ENCODE measurements at regions not wholly inside any gene's neighbourhood (a gene's known extent, or its start where the extent isn't known, plus 50 kb on each side); places are given as distances from the start of the nearest gene placed in this dataset.
"Not testable (repeated sequence)": the region's sequence is repeated elsewhere in the genome, so short reads cannot be mapped to it uniquely, and the experiment has no call there.

DNA sequence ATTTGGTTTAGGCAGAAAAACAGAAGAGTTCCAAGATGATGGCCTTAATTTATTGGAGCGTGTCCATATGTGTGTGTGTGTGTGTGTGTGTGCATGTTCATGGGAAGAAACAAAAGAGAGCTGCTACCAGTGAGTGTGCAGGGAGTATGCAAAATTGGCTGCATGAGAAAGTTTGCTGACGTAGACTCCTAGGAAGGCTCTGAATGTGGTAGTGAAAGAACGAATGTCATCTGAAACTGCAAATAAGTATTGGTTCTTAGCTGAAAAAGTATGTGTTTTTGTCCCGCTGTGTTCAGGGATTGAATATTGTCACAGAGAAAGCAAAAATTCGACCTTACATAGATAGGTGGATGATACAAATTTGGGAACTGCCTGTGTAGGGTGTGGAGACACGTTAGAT, 542.6 kb upstream of the COX7C start:
- DNase-seq, result no peak

GRCh38 chr5:86095092-86095491, 522.6 kb upstream of the COX7C start:
- no peak for DNase-seq

GRCh38 chr5:86101966-86102365, 515.8 kb upstream of the COX7C start:
- DNase-seq, result no peak

- no peak for DNase-seq
These were observed 508.9 kb upstream of the COX7C start for GRCh38 chr5:86108825-86109224.

- no peak for DNase-seq
These were observed 505.5 kb upstream of the COX7C start for GRCh38 chr5:86112249-86112648.

GRCh38 chr5:86115164-86115563, 502.6 kb upstream of the COX7C start:
- no peak for DNase-seq

- DNase-seq, result no peak
These were observed 499.2 kb upstream of the COX7C start for GRCh38 chr5:86118542-86118941.

DNA sequence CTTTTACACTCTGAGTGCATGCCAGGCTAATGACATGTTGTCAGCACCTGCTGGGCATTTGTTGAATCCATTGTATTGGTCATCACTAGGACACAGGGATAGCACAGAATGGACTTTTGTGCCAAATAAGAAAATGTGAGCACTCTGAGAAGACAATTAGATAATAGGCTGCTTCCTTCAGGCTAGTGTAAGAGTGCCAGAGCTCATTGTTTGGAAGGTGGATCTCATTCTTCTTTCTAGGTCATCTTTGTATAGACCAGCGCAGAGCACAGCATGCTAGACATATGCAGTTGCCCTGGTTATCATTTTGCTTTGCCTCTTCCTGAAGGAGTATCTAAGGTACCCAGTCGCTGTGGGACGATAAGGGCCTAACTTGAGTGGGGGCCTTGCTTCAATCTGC, 493.4 kb upstream of the COX7C start:
- no peak for DNase-seq

DNA sequence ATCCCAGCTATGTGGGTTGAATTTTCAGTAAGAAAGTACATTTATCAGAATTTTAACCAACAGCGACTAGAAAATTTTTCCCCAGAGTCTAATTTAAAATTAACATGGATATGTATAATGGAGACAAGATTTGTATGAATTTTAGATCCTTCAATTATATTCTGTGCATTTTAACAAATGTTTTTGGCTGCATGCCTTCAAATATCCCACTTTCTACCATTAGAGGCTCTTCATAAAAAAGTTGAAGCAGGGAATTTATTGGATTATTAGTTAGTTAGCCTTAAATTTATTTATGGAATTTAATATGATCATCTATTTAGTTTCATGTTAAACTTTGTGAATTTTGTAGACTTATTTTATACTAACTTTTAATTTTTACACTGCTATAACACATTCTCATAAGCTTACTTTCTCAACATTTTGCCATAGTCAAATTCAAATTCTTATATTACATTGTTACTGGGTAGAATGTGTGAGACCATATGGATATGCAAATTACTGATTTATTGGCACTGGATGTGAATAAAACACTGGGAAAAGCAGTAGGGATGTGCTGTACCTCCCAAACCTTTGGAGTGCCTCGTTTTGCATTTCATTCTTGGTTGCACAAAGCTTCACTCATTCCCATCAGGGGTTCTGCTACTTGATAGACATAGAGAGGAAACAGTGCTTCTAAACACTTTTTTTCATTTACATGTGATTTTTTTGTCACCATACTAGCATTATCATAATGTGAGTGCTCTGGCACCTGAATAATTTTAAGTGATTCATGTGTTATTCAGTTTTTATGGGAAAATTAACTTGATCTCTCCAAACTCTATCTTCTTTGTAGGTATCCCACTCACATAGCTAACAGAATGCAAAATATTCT, 491.8 kb upstream of the COX7C start:
- DNase-seq, result no peak

- DNase-seq, result no peak
These were observed 490.0 kb upstream of the COX7C start for GRCh38 chr5:86127696-86128095.

- DNase-seq, result no peak
These were observed 488.7 kb upstream of the COX7C start for GRCh38 chr5:86129009-86129408.

DNA sequence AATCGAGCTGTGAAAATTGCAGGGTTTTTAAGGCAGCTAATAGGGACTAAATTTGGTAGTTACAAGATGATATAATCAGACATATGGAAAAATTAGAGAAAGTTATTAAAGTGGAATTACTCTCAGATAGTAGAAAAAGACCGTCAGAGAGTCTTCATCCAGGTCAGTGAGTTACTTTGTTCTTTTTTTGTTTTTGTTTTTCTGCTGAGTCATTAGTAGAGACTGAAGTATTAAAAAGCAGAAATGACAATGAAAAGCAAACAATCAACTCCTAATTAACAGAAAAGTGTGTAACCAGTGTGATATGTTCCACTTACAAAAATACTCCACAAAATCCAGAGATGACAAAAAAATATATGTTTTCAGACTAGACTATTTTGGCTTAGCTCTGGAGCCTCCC, 480.4 kb upstream of the COX7C start:
- no peak for DNase-seq

DNA sequence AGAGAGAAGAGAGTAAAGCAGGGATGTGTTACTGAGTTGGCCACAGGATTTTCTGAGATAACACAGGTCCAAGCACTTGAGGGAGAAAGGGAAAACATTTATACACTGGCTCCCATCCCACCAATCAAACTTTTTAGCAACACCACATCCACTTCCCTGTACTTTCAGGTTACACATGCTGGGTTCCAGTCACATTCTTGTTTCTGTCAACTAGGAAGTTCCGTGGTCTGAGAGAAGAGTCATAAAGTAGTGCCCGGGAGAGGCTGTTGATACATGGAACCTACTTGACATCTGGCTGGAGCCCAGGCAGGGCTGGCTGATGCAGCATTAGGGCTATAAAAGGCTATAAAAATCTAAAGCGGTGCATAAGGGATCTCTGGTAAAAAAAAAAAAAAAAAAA, 473.9 kb upstream of the COX7C start:
- DNase-seq, result no peak

DNA sequence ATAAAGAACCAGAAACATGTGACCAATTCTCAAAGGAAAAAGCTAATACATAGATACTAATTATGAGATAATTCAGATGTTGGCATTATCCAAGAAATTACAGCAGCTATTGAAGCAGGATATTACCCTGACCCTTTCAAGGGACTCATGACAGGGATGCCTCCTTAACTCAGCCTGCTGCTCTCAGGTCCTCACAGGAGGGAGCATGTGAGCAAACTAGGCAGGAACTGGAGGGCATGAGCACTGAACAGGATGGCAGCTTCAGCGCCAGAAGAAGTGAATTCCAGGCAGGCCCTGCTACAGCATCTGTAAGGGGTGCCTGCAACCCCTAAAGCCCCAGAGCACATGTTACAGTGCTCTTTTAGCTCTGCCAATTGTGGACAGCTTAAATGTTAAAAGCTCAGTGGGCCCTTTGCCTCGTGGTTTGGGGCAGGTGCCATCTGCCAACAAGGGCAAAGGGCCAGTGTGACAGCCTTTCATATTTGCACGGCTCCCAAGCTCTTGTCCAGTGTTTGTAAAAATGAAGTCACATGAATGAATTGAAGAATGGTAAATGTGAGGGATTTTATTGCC, 464.7 kb upstream of the COX7C start:
- no peak for DNase-seq

DNA sequence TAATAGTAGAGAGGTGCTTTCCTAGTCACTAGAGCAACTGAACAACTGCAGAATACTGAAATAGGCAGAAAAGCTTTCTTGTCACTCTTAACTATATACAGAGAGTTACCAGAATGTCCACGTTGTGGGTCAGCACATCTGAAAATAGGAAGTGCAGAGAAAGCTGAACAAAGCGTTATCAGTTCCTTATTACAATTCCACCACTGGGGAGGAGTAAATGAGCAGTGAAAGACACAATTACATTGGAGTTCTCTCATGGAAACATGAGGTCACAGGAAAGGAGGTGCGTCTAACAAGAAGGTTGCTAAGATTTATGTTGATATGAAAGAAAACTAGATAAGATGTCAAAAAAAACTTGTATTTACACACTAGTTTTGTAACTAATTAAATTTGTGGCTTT, 461.9 kb upstream of the COX7C start:
- no peak for DNase-seq

DNA sequence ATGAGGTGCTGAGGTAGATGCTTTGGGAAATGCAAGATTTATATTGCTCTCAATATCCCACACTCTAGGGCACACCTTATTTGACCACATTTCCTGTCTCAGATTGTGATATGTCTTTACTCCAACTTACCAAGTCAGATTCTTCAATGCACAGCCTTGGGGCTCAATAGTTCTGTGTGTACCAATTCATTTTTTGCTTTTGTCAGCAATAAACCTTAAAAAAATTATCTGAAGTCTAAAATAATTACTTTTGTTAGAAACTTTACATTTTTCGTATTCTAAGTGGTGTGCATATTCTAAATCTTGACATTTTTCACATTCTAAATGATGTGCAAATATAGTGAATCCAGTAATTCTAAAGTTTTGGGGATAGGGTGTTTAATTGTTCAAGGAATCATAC, 447.5 kb upstream of the COX7C start:
- no peak for DNase-seq

DNA sequence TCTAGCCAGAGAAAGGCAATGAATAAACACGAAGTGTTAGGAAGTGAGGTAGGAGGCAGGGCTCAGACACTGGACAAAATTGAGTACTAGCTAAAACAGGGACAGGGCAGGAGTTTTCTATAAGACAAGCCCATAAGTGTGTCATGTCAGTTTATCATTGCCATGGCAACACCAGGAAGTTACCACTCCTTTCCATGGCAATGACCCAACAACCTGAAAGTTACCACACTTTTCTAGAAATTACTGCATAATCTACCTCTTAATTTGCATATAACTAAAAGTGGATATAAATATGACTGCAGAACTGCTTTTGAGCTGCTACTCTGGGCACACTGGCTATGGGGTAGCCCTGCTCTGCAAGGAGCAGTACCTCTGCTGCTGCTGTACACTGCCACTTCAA, 442.5 kb upstream of the COX7C start:
- no peak for DNase-seq

DNA sequence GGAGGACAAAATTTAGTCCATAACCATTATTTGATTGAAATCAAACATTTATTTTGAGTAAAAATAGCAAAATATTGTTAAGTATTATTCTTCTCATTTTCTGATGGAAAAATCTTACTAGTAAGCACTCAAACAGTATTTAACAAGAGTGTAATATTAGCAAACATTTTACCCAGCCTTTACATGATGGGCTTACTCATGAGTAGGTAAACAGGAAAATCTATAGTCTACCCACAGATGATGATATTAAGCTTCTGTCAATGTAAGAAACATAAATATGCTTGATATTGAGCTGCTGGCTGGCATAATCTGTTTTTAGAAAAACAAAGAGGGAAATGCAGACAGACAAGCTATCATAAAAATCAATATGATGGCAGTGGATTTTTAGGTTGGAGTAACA, 418.5 kb upstream of the COX7C start:
- no peak for DNase-seq

DNA sequence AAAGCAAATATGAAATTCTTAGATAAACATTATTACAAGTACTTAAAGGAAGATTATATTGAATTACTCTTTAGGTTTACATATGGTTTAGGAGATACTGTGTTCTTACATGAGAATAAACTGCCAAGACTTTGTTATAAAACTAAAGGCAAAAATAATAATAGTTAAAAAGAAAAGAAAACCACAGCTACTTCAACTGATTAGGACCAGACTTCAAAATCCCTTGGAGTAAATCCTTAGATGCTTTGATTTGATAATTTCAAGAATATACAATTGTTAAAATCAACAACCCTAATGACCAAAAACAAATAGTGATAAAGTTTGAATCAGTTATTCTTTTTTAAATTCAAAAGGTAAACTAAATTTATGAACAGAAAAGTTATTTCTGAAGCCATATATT, 389.6 kb upstream of the COX7C start:
- no peak for DNase-seq

DNA sequence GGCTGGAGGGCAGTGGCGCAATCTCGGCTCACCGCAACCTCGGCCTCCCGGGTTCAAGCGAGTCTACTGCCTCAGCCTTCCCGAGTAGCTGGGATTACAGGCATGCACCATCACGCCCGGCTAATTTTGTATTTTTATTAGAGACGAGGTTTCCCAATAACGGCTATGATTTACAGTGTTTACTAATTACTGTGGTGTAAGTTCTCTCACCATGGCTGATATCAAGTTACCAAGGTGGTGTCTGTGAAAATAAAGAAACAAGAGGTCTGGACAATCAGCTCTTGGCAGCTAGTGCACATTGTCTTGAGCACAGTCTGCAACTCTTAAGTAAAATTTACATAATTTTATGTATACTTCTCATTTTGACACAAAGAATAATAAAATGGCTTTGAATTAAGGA, 385.5 kb upstream of the COX7C start:
- DNase-seq, result no peak

DNA sequence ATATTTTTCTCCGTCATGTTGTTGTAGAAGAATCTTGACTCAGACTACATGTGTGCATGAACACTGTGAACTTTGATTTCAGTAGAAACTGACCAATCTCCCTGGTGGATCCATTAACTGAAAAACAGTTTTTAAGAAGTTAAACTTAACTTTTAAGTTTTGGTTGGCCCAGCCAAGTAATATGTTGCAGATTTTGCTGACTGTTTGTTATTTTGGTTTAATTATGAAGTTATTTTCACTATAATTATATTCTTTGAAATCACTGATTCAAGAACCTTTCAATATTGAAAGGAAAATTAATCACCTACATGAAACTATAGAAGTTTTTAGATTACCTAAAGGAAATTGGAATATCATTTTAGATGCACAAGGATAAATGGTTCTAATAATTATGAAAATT, 373.6 kb upstream of the COX7C start:
- DNase-seq, result no peak

DNA sequence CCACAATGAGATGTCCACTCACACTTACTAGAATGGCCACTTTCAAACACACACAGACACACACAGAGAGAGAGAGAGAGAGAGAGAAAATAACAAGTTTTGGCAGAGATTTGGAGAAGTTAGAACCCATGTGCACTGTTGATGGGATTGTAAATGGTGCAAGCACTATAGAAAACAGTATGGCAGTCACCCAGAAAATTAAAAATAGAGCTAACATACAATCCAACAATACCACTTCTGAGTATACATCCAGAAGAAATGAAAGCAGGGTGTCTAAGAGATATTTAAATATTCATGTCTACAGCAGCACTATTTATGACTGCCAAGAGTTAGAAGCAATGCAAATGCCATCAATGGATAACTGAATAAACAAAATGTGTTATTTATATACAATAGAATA, 359.9 kb upstream of the COX7C start:
- DNase-seq, result no peak

DNA sequence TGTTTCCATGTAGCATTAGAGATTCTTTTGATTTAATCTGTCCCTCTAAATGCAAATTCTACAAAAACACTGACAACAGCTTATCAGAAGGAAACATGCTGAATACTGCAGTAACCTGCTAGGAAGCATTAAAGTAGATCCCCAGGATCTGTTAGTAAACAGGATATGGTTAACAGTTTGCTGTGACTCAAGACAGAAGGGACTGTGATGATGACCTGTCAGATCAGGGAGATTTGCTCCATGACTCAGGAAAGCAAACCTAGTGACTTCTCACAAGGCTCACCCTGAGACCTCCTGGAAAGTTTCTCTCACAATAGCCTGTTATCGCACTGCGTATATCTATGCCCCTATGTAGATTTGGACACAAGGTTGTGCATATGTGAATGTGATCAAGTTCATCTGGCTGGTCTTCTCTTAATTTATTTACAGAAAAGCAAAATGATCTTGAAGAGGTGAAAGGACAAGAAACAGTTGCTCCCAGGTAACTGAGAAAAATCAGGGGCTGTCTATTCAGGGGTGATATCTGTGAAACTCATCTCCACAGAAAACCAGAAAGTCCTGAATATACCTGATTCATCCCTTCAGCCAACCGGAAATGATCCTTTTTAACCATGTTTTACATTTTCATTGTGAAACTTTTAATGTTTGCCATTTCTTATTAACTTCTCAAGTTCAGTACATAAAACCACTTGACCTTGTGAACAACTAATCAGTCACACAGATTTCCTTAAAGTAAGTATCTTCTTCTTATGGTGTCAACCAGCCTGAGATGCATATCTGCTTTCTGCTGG, 333.1 kb upstream of the COX7C start:
- DNase-seq, result not testable (repeated sequence)

GRCh38 chr5:86287437-86287836, 330.3 kb upstream of the COX7C start:
- not testable (repeated sequence) for DNase-seq

Measured in inflammatory macrophage treated with lipopolysaccharide for 1 hour (primary cell).